K562 (cell line): ENCODE measurements at regions not wholly inside any gene's neighbourhood (a gene's known extent, or its start where the extent isn't known, plus 50 kb on each side); places are given as distances from the start of the nearest gene placed in this dataset.

Experiments used
- ATAC-seq: fragments of 200-7000 bp; cut with Tn5 transposase; 3 replicates; pipeline ENCODE4 v1.9.1; 2020; ENCODE audit warnings: moderate library complexity
- BruUV-seq: library from RNA; stranded (reverse); fragments of 400-500 nt; replicated peaks from 2 replicates; lab custom pipeline; 2021; lab: Mats Ljungman, UMichigan
- CTCF ChIA-PET: fragments of 300-600 bp; formaldehyde crosslinking; extraction: SDS; loops from one replicate; lab custom pipeline; 2021; ENCODE audit warnings: low intra/inter-chr PET ratio; lab: Yijun Ruan, JAX
- POLR2A ChIA-PET: fragments of 300-600, 350-650 bp; sonication (Branson Sonifier 250); formaldehyde crosslinking; extraction: SDS; loops from one replicate; lab custom pipeline; 2021; ENCODE audit warnings: antibody characterized with exemption, inconsistent platforms; lab: Yijun Ruan, JAX
- DNase-seq, 4 experiments: peaks; one replicate each; pipeline versions ENCODE4 v3.0.0 to v3.0.0-alpha.2; 2011 to 2018; ENCODE audit warnings: low spot score in 3 of 4, mixed read lengths in 3 of 4; ENCODE audit errors: extremely low read depth in 1 of 4
- FAIRE-seq: peaks from 2 replicates; lab custom pipeline; 2011; peaks lifted over from hg19 to GRCh38; lab: Jason Lieb, UNC
- H2AFZ ChIP-seq: 2 replicates; pipeline ENCODE4 v1.6.0; 2011; ENCODE audit warnings: low read depth, low read length, control low read depth, inconsistent platforms
- H3K27ac ChIP-seq: fragments of 200-600 bp; 3 replicates; pipeline ENCODE4 v1.8.0; 2011; ENCODE audit warnings: low read depth, mild to moderate bottlenecking, control low read depth, inconsistent platforms, low read length, moderate library complexity, mixed read lengths; ENCODE audit errors: extremely low read depth
- H3K27me3 ChIP-seq, 2 experiments: fragments of 300-600 bp in 1 of 2; 2 replicates in 1 of 2; 3 replicates in 1 of 2; pipeline versions ENCODE4 v1.6.0 to v1.8.0; 2011; ENCODE audit warnings: inconsistent platforms in 2 of 2, low read length in 2 of 2, mild to moderate bottlenecking in 1 of 2, mixed read lengths in 1 of 2, moderate library complexity in 1 of 2; ENCODE audit not compliant: control insufficient read depth in 2 of 2, insufficient read depth in 2 of 2
- H3K36me3 ChIP-seq: fragments of 300-600 bp; 3 replicates; pipeline ENCODE4 v1.8.0; 2011; ENCODE audit warnings: mild to moderate bottlenecking, low read length, inconsistent platforms; ENCODE audit not compliant: control insufficient read depth, insufficient read depth
- H3K4me1 ChIP-seq, 2 experiments: fragments of 200-600 bp in 1 of 2; replicated peaks in 1 of 2; 2 replicates in 1 of 2; 3 replicates in 1 of 2; pipeline versions ENCODE4 v1.5.1 to v1.8.0; 2011; ENCODE audit warnings: inconsistent platforms in 2 of 2, low read length in 2 of 2, mild to moderate bottlenecking in 1 of 2, mixed read lengths in 1 of 2, moderate library complexity in 1 of 2; ENCODE audit not compliant: control insufficient read depth in 2 of 2, insufficient read depth in 2 of 2
- H3K4me2 ChIP-seq: 2 replicates; pipeline ENCODE4 v1.6.1; 2011; ENCODE audit warnings: low read length, control low read depth, inconsistent platforms, mixed read lengths; ENCODE audit not compliant: insufficient read depth
- H3K4me3 ChIP-seq: fragments of 200-600 bp; sonication (generic), shearing (Covaris generic); 2 replicates; pipeline ENCODE4 v1.5.1; 2016; ENCODE audit warnings: control low read depth, inconsistent platforms
- H3K79me2 ChIP-seq: fragments of 200-600 bp; 3 replicates; pipeline ENCODE4 v1.8.0; 2011; ENCODE audit warnings: low read length, inconsistent platforms; ENCODE audit not compliant: control insufficient read depth, insufficient read depth
- H3K9ac ChIP-seq, 2 experiments: 2 replicates each; pipeline versions ENCODE4 v1.6.0 to v1.6.1; 2011; ENCODE audit warnings: low read depth in 2 of 2, low read length in 2 of 2, control low read depth in 1 of 2, inconsistent platforms in 1 of 2, mild to moderate bottlenecking in 1 of 2, mixed read lengths in 1 of 2; ENCODE audit not compliant: insufficient read depth in 1 of 2
- H3K9me1 ChIP-seq: one replicate; pipeline ENCODE4 v1.6.0; 2011; ENCODE audit warnings: inconsistent platforms, mild to moderate bottlenecking, low read length, moderate library complexity; ENCODE audit not compliant: control insufficient read depth, insufficient read depth
- H3K9me3 ChIP-seq: replicated peaks from 2 replicates; pipeline ENCODE4 v1.5.1; 2011; ENCODE audit warnings: low read depth, low read length, inconsistent platforms; ENCODE audit not compliant: control insufficient read depth, insufficient read depth
- H4K20me1 ChIP-seq: replicated peaks from 2 replicates; pipeline ENCODE4 v1.6.1; 2011; ENCODE audit warnings: low read length, inconsistent platforms, mixed read lengths; ENCODE audit not compliant: control insufficient read depth, insufficient read depth
- CTBP1 ChIP-seq: fragments of 450-650 bp; IDR thresholded peaks from 2 replicates; pipeline ENCODE4 v1.6.1; 2016; ENCODE audit warnings: borderline replicate concordance
- TEAD2 ChIP-seq: fragments of 450-650 bp; IDR thresholded peaks from 2 replicates; pipeline ENCODE4 v1.6.1; 2016; ENCODE audit warnings: missing genetic modification characterization, control low read depth, missing compliant biosample characterization
- YBX1 ChIP-seq: fragments of 450-650 bp; IDR thresholded peaks from 2 replicates; pipeline ENCODE4 v1.7.1; 2016; ENCODE audit warnings: mild to moderate bottlenecking
- ZNF197 ChIP-seq: fragments of 200-800 bp; sonication (Bioruptor generic); IDR thresholded peaks from 2 replicates; pipeline ENCODE4 v1.6.1; 2016; ENCODE audit warnings: low read depth, missing genetic modification characterization, missing compliant biosample characterization
- ZNF57 ChIP-seq: fragments of 450-650 bp; formaldehyde crosslinking; IDR thresholded peaks from 2 replicates; pipeline ENCODE4 v1.4.0; 2020; ENCODE audit warnings: mild to moderate bottlenecking, moderate library complexity
- WGBS: fragments of 100-300 bp; shearing (Covaris generic); methylation state at CpG from one replicate; pipeline ENCODE4 v1.1.6; 2016; ENCODE audit warnings: low coverage, mixed read lengths; ENCODE audit not compliant: insufficient coverage; ENCODE audit errors: missing lambda C conversion rate; 5-methylcytosine and 5-hydroxymethylcytosine counted together
- in situ Hi-C: fragments of 300-500 bp; cut with MboI; formaldehyde crosslinking; loops from 4 replicates; pipeline ENCODE4 v1.15.0; 2018; ENCODE audit warnings: inconsistent platforms, mixed read lengths
- intact Hi-C: fragments of 100-400 bp; cut with micrococcal nuclease; formaldehyde crosslinking; loops from 2 replicates; pipeline ENCODE4 v1.14.2; 2022
- TF ChIP-seq, protein P1 (sequence below): fragments of 250-450 bp; sonication (Bioruptor Pico); IDR thresholded peaks from 2 replicates; pipeline ENCODE4 v1.8.0; 2022; ENCODE audit warnings: moderate library complexity, mild to moderate bottlenecking, inconsistent platforms
- TF ChIP-seq, protein P2 (sequence below): sonication (generic); formaldehyde crosslinking; IDR thresholded peaks from 2 replicates; pipeline ENCODE4 v1.8.0; 2022; ENCODE audit warnings: mild to moderate bottlenecking, missing genetic modification reagents
- TF ChIP-seq, protein P3 (sequence below): fragments of 450-650 bp; formaldehyde crosslinking; IDR thresholded peaks from 2 replicates; pipeline ENCODE4 v1.4.0; 2020; ENCODE audit warnings: mild to moderate bottlenecking, mixed read lengths
- TF ChIP-seq, protein P4 (sequence below): fragments of 250-450 bp; sonication (Bioruptor Pico); IDR thresholded peaks from 2 replicates; pipeline ENCODE4 v1.4.0; 2020

DNA sequence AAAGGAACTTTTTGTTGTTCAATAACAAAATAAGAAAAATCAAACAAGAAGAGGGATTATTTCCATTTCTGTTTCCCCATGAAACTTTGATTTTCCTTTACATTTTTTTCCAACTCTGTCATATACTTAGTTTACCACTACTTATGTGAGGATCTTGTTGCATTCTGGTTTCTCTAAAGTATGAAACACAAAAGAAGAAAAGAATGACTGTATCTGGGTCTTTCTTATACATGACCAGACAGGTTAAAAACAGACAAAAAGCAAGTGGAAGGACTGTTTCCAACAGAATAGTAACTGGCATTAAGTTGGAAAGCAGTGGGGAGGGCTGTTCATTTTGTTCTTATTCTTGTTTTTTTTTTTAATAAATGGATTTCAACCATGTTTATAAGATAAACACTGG is 1207.8 kb upstream of the FAM98A start:
- no peaks in the 10 kb centered on the region for H3K9me3 ChIP-seq
- H4K20me1 ChIP-seq, result no peaks in the 10 kb centered on the region
- H2AFZ ChIP-seq, result no peak overlapping the region
- BruUV-seq, result no TSS peak
- no peak for DNase-seq
- FAIRE-seq, result no peak
- H3K9me1 ChIP-seq, result no peaks in the 10 kb centered on the region
- H3K9ac ChIP-seq, result no peak overlapping the region
- no peaks in the 10 kb centered on the region for H3K27me3 ChIP-seq
- H3K4me1 ChIP-seq, result no peaks in the 10 kb centered on the region
- intact Hi-C loops (no loop called here), in situ Hi-C loops (no loop called here)
- CTCF ChIA-PET, result no interaction called here
- no peak overlapping the region for H3K4me2 ChIP-seq
- H3K79me2 ChIP-seq, result no peaks in the 10 kb centered on the region
- ATAC-seq, result no peak
- no peak overlapping the region for H3K4me3 ChIP-seq
- POLR2A ChIA-PET, result no interaction called here
- TF ChIP-seq YBX1, result no peak
- no peak for TF ChIP-seq TEAD2 (tag)
- TF ChIP-seq, protein P1, sequence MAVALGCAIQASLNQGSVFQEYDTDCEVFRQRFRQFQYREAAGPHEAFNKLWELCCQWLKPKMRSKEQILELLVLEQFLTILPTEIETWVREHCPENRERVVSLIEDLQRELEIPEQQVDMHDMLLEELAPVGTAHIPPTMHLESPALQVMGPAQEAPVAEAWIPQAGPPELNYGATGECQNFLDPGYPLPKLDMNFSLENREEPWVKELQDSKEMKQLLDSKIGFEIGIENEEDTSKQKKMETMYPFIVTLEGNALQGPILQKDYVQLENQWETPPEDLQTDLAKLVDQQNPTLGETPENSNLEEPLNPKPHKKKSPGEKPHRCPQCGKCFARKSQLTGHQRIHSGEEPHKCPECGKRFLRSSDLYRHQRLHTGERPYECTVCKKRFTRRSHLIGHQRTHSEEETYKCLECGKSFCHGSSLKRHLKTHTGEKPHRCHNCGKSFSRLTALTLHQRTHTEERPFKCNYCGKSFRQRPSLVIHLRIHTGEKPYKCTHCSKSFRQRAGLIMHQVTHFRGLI (CRISPR knock-in tag), result no peak
- no peaks in the 10 kb centered on the region for H3K36me3 ChIP-seq
- H3K27ac ChIP-seq, result no peak overlapping the region

DNA sequence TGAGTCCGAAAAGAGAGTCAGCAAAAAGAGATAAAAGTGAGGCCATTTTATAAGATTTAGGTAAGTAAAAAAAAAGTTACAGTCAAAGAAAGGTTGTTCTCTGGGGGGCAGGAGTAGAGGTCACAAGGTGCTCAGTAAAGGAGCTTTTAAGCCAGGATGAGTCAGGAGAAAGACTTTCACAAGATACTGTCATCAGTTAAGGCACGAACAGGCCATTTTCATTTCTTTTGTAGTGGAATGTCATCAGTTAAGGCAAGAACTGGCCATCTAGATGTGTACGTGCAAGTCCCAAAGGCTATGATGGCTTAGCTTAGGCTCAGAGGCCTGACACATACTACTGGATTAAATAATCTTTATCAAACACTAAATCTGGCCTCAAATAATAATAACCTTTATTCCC is 1207.3 kb upstream of the FAM98A start:
- Histone ChIP-seq H3K4me1 (no peaks in the 10 kb centered on the region), H3K27ac (no peak overlapping the region), H3K9me3 (no peaks in the 10 kb centered on the region), H3K79me2 (no peaks in the 10 kb centered on the region), H4K20me1 (no peaks in the 10 kb centered on the region), H3K9me1 (no peaks in the 10 kb centered on the region), H3K4me3 (no peak overlapping the region), H3K9ac (no peak overlapping the region)
- POLR2A ChIA-PET, result no interaction called here
- ATAC-seq (no peak), DNase-seq (no peak)
- intact Hi-C loops, result no loop called here
- 0% methylated on average over 3 of the region's 3 CpGs for WGBS
- TF ChIP-seq ZNF57 (CRISPR knock-in tag), result no peak
- TF ChIP-seq, protein P2, sequence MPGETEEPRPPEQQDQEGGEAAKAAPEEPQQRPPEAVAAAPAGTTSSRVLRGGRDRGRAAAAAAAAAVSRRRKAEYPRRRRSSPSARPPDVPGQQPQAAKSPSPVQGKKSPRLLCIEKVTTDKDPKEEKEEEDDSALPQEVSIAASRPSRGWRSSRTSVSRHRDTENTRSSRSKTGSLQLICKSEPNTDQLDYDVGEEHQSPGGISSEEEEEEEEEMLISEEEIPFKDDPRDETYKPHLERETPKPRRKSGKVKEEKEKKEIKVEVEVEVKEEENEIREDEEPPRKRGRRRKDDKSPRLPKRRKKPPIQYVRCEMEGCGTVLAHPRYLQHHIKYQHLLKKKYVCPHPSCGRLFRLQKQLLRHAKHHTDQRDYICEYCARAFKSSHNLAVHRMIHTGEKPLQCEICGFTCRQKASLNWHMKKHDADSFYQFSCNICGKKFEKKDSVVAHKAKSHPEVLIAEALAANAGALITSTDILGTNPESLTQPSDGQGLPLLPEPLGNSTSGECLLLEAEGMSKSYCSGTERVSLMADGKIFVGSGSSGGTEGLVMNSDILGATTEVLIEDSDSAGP, result no peak
- TF ChIP-seq, protein P3, sequence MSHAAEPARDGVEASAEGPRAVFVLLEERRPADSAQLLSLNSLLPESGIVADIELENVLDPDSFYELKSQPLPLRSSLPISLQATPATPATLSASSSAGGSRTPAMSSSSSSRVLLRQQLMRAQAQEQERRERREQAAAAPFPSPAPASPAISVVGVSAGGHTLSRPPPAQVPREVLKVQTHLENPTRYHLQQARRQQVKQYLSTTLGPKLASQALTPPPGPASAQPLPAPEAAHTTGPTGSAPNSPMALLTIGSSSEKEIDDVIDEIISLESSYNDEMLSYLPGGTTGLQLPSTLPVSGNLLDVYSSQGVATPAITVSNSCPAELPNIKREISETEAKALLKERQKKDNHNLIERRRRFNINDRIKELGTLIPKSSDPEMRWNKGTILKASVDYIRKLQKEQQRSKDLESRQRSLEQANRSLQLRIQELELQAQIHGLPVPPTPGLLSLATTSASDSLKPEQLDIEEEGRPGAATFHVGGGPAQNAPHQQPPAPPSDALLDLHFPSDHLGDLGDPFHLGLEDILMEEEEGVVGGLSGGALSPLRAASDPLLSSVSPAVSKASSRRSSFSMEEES (CRISPR knock-in tag), result no peak
- TF ChIP-seq CTBP1, result no peak
- TF ChIP-seq ZNF197 (CRISPR knock-in tag), result no peak
- TF ChIP-seq, protein P4, sequence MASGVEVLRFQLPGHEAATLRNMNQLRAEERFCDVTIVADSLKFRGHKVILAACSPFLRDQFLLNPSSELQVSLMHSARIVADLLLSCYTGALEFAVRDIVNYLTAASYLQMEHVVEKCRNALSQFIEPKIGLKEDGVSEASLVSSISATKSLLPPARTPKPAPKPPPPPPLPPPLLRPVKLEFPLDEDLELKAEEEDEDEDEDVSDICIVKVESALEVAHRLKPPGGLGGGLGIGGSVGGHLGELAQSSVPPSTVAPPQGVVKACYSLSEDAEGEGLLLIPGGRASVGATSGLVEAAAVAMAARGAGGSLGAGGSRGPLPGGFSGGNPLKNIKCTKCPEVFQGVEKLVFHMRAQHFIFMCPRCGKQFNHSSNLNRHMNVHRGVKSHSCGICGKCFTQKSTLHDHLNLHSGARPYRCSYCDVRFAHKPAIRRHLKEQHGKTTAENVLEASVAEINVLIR (CRISPR knock-in tag), result no peak
- TF ChIP-seq, all 486 proteins: peak for 0
- no peaks in the 10 kb centered on the region for H3K36me3 ChIP-seq
- CTCF ChIA-PET, result no interaction called here
- no TSS peak for BruUV-seq
- FAIRE-seq, result no peak
- H3K4me2 ChIP-seq, result no peak overlapping the region
- no peaks in the 10 kb centered on the region for H3K27me3 ChIP-seq
- in situ Hi-C loops, result no loop called here
- no peak overlapping the region for H2AFZ ChIP-seq
